SK-N-SH treated with all-trans-retinoic acid at 6 μM for 48 hours (cell line): ENCODE measurements at regions not wholly inside any gene's neighbourhood (a gene's known extent, or its start where the extent isn't known, plus 50 kb on each side); places are given as distances from the start of the nearest gene placed in this dataset.

ENCODE experiments used
- ATAC-seq: fragments of 200-7000 bp; cut with Tn5 transposase; 3 replicates; pipeline ENCODE4 v1.9.1; 2020; ENCODE audit warnings: mild to moderate bottlenecking, moderate library complexity
- ARNTL ChIP-seq: fragments of 450-650 bp; formaldehyde crosslinking; IDR thresholded peaks from 2 replicates; pipeline ENCODE4 v1.5.0; 2020; ENCODE audit warnings: low read depth, mild to moderate bottlenecking, moderate library complexity, borderline replicate concordance
- BACH2 ChIP-seq: fragments of 250-450 bp; sonication (Bioruptor Pico); IDR thresholded peaks from 2 replicates; pipeline ENCODE4 v1.9.0; 2021; ENCODE audit warnings: mild to moderate bottlenecking, borderline replicate concordance
- CSRNP3 ChIP-seq: fragments of 250-450 bp; sonication (Bioruptor Pico); IDR thresholded peaks from 2 replicates; pipeline ENCODE4 v1.5.1; 2021; ENCODE audit warnings: mild to moderate bottlenecking, moderate library complexity
- ESRRG ChIP-seq: fragments of 250-450 bp; sonication (Bioruptor Pico); IDR thresholded peaks from 2 replicates; pipeline ENCODE4 v1.6.1; 2021; ENCODE audit warnings: mild to moderate bottlenecking
- GLIS3 ChIP-seq: fragments of 250-450 bp; sonication (Bioruptor Pico); IDR thresholded peaks from 2 replicates; pipeline ENCODE4 v1.5.0; 2020; ENCODE audit warnings: mild to moderate bottlenecking, moderate library complexity
- ISL1 ChIP-seq: fragments of 250-450 bp; sonication (Bioruptor Pico); IDR thresholded peaks from 2 replicates; pipeline ENCODE4 v2.1.2; 2022; ENCODE audit warnings: mild to moderate bottlenecking, moderate library complexity
- OSR1 ChIP-seq: fragments of 250-450 bp; sonication (Bioruptor Pico); IDR thresholded peaks from 2 replicates; pipeline ENCODE4 v1.8.0; 2022; ENCODE audit warnings: moderate library complexity, mild to moderate bottlenecking, inconsistent platforms
- PATZ1 ChIP-seq: fragments of 250-450 bp; sonication (Bioruptor Pico); IDR thresholded peaks from 2 replicates; pipeline ENCODE4 v1.8.0; 2020; ENCODE audit warnings: mild to moderate bottlenecking, moderate library complexity, borderline replicate concordance
- PPARA ChIP-seq: fragments of 250-450 bp; sonication (Bioruptor Pico); IDR thresholded peaks from 2 replicates; pipeline ENCODE4 v1.5.0; 2020; ENCODE audit warnings: mild to moderate bottlenecking, borderline replicate concordance
- RARB ChIP-seq: fragments of 250-450 bp; sonication (Bioruptor Pico); IDR thresholded peaks from 2 replicates; pipeline ENCODE4 v1.8.0; 2021; ENCODE audit warnings: mild to moderate bottlenecking, moderate library complexity
- TCF4 ChIP-seq: fragments of 250-450 bp; sonication (Bioruptor Pico); IDR thresholded peaks from 2 replicates; pipeline ENCODE4 v1.8.0; 2021; ENCODE audit warnings: mild to moderate bottlenecking, moderate library complexity, borderline replicate concordance
- TOX ChIP-seq: fragments of 250-450 bp; sonication (Bioruptor Pico); IDR thresholded peaks from 2 replicates; pipeline ENCODE4 v1.8.0; 2021; ENCODE audit warnings: mild to moderate bottlenecking, moderate library complexity, borderline replicate concordance
- TSHZ2 ChIP-seq: fragments of 250-450 bp; sonication (Bioruptor Pico); IDR thresholded peaks from 2 replicates; pipeline ENCODE4 v1.5.0; 2020; ENCODE audit warnings: mild to moderate bottlenecking, moderate library complexity
- ZC3H10 ChIP-seq: fragments of 250-450 bp; sonication (Bioruptor Pico); IDR thresholded peaks from 2 replicates; pipeline ENCODE4 v1.5.1; 2021; ENCODE audit warnings: mild to moderate bottlenecking, moderate library complexity
- ZFP3 ChIP-seq: fragments of 250-450 bp; sonication (Bioruptor Pico); IDR thresholded peaks from 2 replicates; pipeline ENCODE4 v1.5.0; 2020; ENCODE audit warnings: mild to moderate bottlenecking, moderate library complexity
- ZFP30 ChIP-seq: fragments of 450-650 bp; formaldehyde crosslinking; IDR thresholded peaks from 2 replicates; pipeline ENCODE4 v1.5.0; 2022; ENCODE audit warnings: mild to moderate bottlenecking, moderate library complexity
- ZNF70 ChIP-seq: fragments of 450-650 bp; formaldehyde crosslinking; IDR thresholded peaks from 2 replicates; pipeline ENCODE4 v1.5.0; 2020; ENCODE audit warnings: mild to moderate bottlenecking, moderate library complexity
- ZNF8 ChIP-seq: fragments of 450-650 bp; formaldehyde crosslinking; IDR thresholded peaks from 2 replicates; pipeline ENCODE4 v1.5.0; 2020; ENCODE audit warnings: mild to moderate bottlenecking, moderate library complexity
- TF ChIP-seq, protein P1 (sequence below): fragments of 250-450 bp; sonication (Bioruptor Pico); IDR thresholded peaks from 2 replicates; pipeline ENCODE4 v1.8.0; 2021; ENCODE audit warnings: low read depth, mild to moderate bottlenecking, moderate library complexity, borderline replicate concordance

GRCh38 chr2:108111936-108112335, 125.6 kb downstream of the SLC5A7 start:
- TF ChIP-seq PATZ1 (CRISPR knock-in tag): no peak
- TF ChIP-seq ARNTL (CRISPR knock-in tag): no peak
- TF ChIP-seq TSHZ2: no peak
- no peak for TF ChIP-seq ESRRG
- TF ChIP-seq ZNF70 (CRISPR knock-in tag): no peak
- TF ChIP-seq ZFP3 (CRISPR knock-in tag): no peak
- TF ChIP-seq ZNF8: no peak
- TF ChIP-seq TOX (CRISPR knock-in tag): no peak
- TF ChIP-seq CSRNP3 (CRISPR knock-in tag): no peak
- TF ChIP-seq OSR1 (CRISPR knock-in tag): no peak
- TF ChIP-seq, protein P1, sequence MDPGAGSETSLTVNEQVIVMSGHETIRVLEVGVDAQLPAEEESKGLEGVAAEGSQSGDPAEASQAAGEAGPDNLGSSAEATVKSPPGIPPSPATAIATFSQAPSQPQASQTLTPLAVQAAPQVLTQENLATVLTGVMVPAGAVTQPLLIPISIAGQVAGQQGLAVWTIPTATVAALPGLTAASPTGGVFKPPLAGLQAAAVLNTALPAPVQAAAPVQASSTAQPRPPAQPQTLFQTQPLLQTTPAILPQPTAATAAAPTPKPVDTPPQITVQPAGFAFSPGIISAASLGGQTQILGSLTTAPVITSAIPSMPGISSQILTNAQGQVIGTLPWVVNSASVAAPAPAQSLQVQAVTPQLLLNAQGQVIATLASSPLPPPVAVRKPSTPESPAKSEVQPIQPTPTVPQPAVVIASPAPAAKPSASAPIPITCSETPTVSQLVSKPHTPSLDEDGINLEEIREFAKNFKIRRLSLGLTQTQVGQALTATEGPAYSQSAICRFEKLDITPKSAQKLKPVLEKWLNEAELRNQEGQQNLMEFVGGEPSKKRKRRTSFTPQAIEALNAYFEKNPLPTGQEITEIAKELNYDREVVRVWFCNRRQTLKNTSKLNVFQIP (CRISPR knock-in tag): no peak
- no peak for ATAC-seq

- no peak for TF ChIP-seq BACH2 (CRISPR knock-in tag)
- no peak for TF ChIP-seq TSHZ2
- no peak for TF ChIP-seq ISL1 (CRISPR knock-in tag)
- TF ChIP-seq TCF4 (CRISPR knock-in tag): no peak
- no peak for TF ChIP-seq ZC3H10 (CRISPR knock-in tag)
- TF ChIP-seq TOX (CRISPR knock-in tag): no peak
- TF ChIP-seq ESRRG: no peak
- TF ChIP-seq PPARA (CRISPR knock-in tag): no peak
- no peak for TF ChIP-seq ZFP30 (CRISPR knock-in tag)
Observed at GRCh38 chr2:108115868-108116267, 123.9 kb upstream of the SULT1C3 start.

DNA sequence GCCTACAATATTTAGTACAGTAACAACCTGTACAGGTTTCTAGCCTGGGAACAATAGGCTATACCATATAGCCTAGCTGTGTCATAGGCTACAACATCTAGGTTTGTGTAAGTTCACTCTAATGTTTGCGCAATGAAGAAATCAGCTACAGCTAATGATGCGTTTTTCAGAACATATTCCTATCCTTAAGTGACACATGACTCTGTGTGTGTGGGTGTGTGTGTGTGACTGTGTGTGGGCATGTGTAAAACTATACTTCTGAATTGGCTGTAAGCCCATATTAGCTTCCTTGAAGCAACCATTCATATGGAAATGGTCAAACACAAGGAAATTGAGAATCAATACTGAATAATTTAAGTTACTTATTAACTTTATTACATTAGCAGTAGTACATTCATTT, 120.8 kb upstream of the SULT1C3 start:
- no peak for TF ChIP-seq BACH2 (CRISPR knock-in tag)
- no peak for TF ChIP-seq RARB (CRISPR knock-in tag)
- TF ChIP-seq GLIS3: no peak
- ATAC-seq: no peak

More at GRCh38 chr2:108115868-108116267, 123.9 kb upstream of the SULT1C3 start:
- ATAC-seq: no peak
